Body of pancreas (tissue), 4 donors: ENCODE measurements at regions not wholly inside any gene's neighbourhood (a gene's known extent, or its start where the extent isn't known, plus 50 kb on each side); places are given as distances from the start of the nearest gene placed in this dataset.

Source experiments
- ATAC-seq: fragments of 150-250 bp; one replicate; pipeline ENCODE4 v1.9.1; 2016
- DNase-seq, 4 donors: peaks; one replicate each; pipeline ENCODE4 v3.0.0-alpha.2; 2019
- H3K27ac ChIP-seq, 4 donors: fragments of 200-600 bp; sonication (generic); 1 replicate in 3 of 4; 2 replicates in 1 of 4; pipeline versions ENCODE4 v1.5.1 to v1.6.1; 2016 to 2019; ENCODE audit warnings: mild to moderate bottlenecking in 1 of 4, mixed read lengths in 1 of 4, moderate library complexity in 1 of 4
- H3K27me3 ChIP-seq, 2 donors: fragments of 200-600 bp; sonication (generic); one replicate each; pipeline ENCODE4 v1.6.0; 2016; ENCODE audit warnings: mild to moderate bottlenecking in 1 of 2
- H3K36me3 ChIP-seq, 2 donors: fragments of 200-600 bp; sonication (generic); replicated peaks in 1 of 2; 2 replicates each; pipeline ENCODE4 v1.5.1; 2016; ENCODE audit warnings: low read depth in 2 of 2; ENCODE audit not compliant: insufficient read depth in 1 of 2
- H3K4me1 ChIP-seq: fragments of 200-600 bp; sonication (generic); one replicate; pipeline ENCODE4 v1.6.0; 2016
- H3K4me3 ChIP-seq, 2 donors: fragments of 200-600 bp; sonication (generic); 1 replicate in 1 of 2; 2 replicates in 1 of 2; pipeline ENCODE4 v1.5.1; 2016 to 2019
- H3K9me3 ChIP-seq, 3 donors: fragments of 200-600 bp; sonication (generic); 1 replicate in 2 of 3; 2 replicates in 1 of 3; pipeline ENCODE4 v1.5.1; 2016
- CTCF ChIP-seq, 7 experiments: fragments of 450-650 bp in 4 of 7; fragments of 200-600 bp in 3 of 7; sonication (generic) in 3 of 7; IDR thresholded peaks; one replicate each; pipeline ENCODE4 v1.5.1; 2016 to 2019; ENCODE audit warnings: antibody characterized with exemption in 7 of 7
- POLR2A ChIP-seq, 3 donors: fragments of 450-650 bp; IDR thresholded peaks; one replicate each; pipeline ENCODE4 v1.6.1; 2016; ENCODE audit warnings: antibody characterized with exemption in 3 of 3, mild to moderate bottlenecking in 2 of 3
- WGBS, 2 donors: methylation state at CpG; one replicate each; pipeline ENCODE4 v1.1.5; 2017; 5-methylcytosine and 5-hydroxymethylcytosine counted together
- intact Hi-C: fragments of 100-400 bp; cut with DNase I; formaldehyde crosslinking; loops from one replicate; pipeline ENCODE4 v1.15.1; 2023

- TF ChIP-seq POLR2A (IDR thresholded peaks at IDR 0.05), result no peak
- no peak for TF ChIP-seq CTCF (IDR thresholded peaks at IDR 0.05)
- Histone ChIP-seq H3K4me3 (no peak overlapping the region), H3K27ac (no peak overlapping the region), H3K4me1 (no peaks in the 10 kb centered on the region), H3K27me3 (no peaks in the 10 kb centered on the region), H3K9me3 (no peaks in the 10 kb centered on the region), H3K36me3 (no peaks in the 10 kb centered on the region)
- intact Hi-C loops, result no loop called here
- DNase-seq, result no peak
- WGBS, 2 donors, result 23 to 39% methylated on average over 1 of the region's 1 CpG
- no peak for ATAC-seq
These were observed 177.0 kb upstream of the GRIN3A start for GRCh38 chr9:101915482-101915881.

- ATAC-seq (no peak), DNase-seq (no peak)
- Histone ChIP-seq H3K9me3 (no peaks in the 10 kb centered on the region), H3K27ac (no peak overlapping the region), H3K4me3 (no peak overlapping the region), H3K27me3 (no peaks in the 10 kb centered on the region), H3K36me3 (no peaks in the 10 kb centered on the region), H3K4me1 (no peaks in the 10 kb centered on the region)
- 28% methylated on average over 1 of the region's 1 CpG for WGBS, 2 donors
- TF ChIP-seq POLR2A (IDR thresholded peaks at IDR 0.05) (no peak), CTCF (IDR thresholded peaks at IDR 0.05) (no peak)
- intact Hi-C loops, result no loop called here
These were observed 174.3 kb upstream of the GRIN3A start for GRCh38 chr9:101912698-101913097.

GRCh38 chr9:101907466-101907865, 169.0 kb upstream of the GRIN3A start:
- Histone ChIP-seq H3K4me1 (no peaks in the 10 kb centered on the region), H3K27me3 (no peaks in the 10 kb centered on the region), H3K27ac (no peak overlapping the region), H3K36me3 (no peaks in the 10 kb centered on the region), H3K4me3 (no peak overlapping the region), H3K9me3 (no peaks in the 10 kb centered on the region)
- TF ChIP-seq POLR2A (IDR thresholded peaks at IDR 0.05) (no peak), CTCF (IDR thresholded peaks at IDR 0.05) (no peak)
- no peak for DNase-seq
- intact Hi-C loops, result no loop called here
- WGBS, 2 donors, result 61 to 73% methylated on average over 2 of the region's 2 CpGs
- no peak for ATAC-seq

GRCh38 chr9:101904845-101905244, 166.4 kb upstream of the GRIN3A start:
- 90 to 100% methylated on average over 1 of the region's 1 CpG for WGBS, 2 donors
- Histone ChIP-seq H3K27ac (no peak overlapping the region), H3K36me3 (no peaks in the 10 kb centered on the region), H3K9me3 (no peaks in the 10 kb centered on the region), H3K27me3 (no peaks in the 10 kb centered on the region), H3K4me3 (no peak overlapping the region), H3K4me1 (no peaks in the 10 kb centered on the region)
- intact Hi-C loops, result no loop called here
- DNase-seq, result no peak
- TF ChIP-seq POLR2A (IDR thresholded peaks at IDR 0.05) (no peak), CTCF (IDR thresholded peaks at IDR 0.05) (no peak)
- no peak for ATAC-seq

GRCh38 chr9:101902051-101902450, 163.6 kb upstream of the GRIN3A start:
- TF ChIP-seq CTCF (IDR thresholded peaks at IDR 0.05), result no peak
- no peak for TF ChIP-seq POLR2A (IDR thresholded peaks at IDR 0.05)
- Histone ChIP-seq H3K27me3 (no peaks in the 10 kb centered on the region), H3K4me3 (no peak overlapping the region), H3K4me1 (no peaks in the 10 kb centered on the region), H3K9me3 (no peaks in the 10 kb centered on the region), H3K27ac (no peak overlapping the region), H3K36me3 (no peaks in the 10 kb centered on the region)
- 40 to 41% methylated on average over 2 of the region's 2 CpGs for WGBS, 2 donors
- intact Hi-C loops, result no loop called here
- ATAC-seq (no peak), DNase-seq (no peak)
